PFSK-1 (cell line): ENCODE measurements at regions not wholly inside any gene's neighbourhood (a gene's known extent, or its start where the extent isn't known, plus 50 kb on each side); places are given as distances from the start of the nearest gene placed in this dataset.

ENCODE experiments used
- POLR2AphosphoS5 ChIP-seq: IDR thresholded peaks from 2 replicates; pipeline ENCODE4 v1.6.1; 2012; ENCODE audit warnings: low read depth, mild to moderate bottlenecking, control low read depth, low read length, moderate library complexity
- TAF1 ChIP-seq: IDR thresholded peaks from 2 replicates; pipeline ENCODE4 v1.6.1; 2012; ENCODE audit warnings: low read length, control low read depth, borderline replicate concordance; ENCODE audit not compliant: insufficient read depth

GRCh38 chr12:9379023-9379742, 171.0 kb upstream of the PZP start:
- TF ChIP-seq POLR2AphosphoS5 (no peak), TAF1 (no peak)
